HEK293 (cell line): ENCODE measurements at regions not wholly inside any gene's neighbourhood (a gene's known extent, or its start where the extent isn't known, plus 50 kb on each side); places are given as distances from the start of the nearest gene placed in this dataset.

Source experiments
- CTCF ChIA-PET: fragments of 350-600 bp; formaldehyde crosslinking; extraction: SDS; loops from one replicate; lab custom pipeline; 2021; ENCODE audit warnings: antibody characterized with exemption; lab: Yijun Ruan, JAX
- POLR2A ChIA-PET: fragments of 300-600 bp; formaldehyde crosslinking; extraction: SDS; loops from one replicate; lab custom pipeline; 2020; ENCODE audit warnings: antibody characterized with exemption, inconsistent platforms; lab: Yijun Ruan, JAX
- H3K27ac ChIP-seq: fragments of 200-500 bp; sonication (Bioruptor generic); 2 replicates; pipeline ENCODE4 v1.5.1; 2014; ENCODE audit warnings: low read depth, low read length, control low read depth, inconsistent platforms; ENCODE audit errors: extremely low read depth
- H3K36me3 ChIP-seq, 2 experiments: fragments of 200-500 bp in 1 of 2; sonication (Bioruptor generic) in 1 of 2; 1 replicate in 1 of 2; 2 replicates in 1 of 2; pipeline ENCODE4 v1.5.1; 2014 to 2017; ENCODE audit warnings: inconsistent platforms in 2 of 2, low read length in 2 of 2; ENCODE audit not compliant: control insufficient read depth in 2 of 2, insufficient read depth in 1 of 2
- H3K4me1 ChIP-seq: fragments of 200-500 bp; sonication (Bioruptor generic); 2 replicates; pipeline ENCODE4 v1.5.1; 2014; ENCODE audit warnings: mild to moderate bottlenecking, low read length, inconsistent platforms; ENCODE audit not compliant: control insufficient read depth, insufficient read depth
- H3K4me3 ChIP-seq: 2 replicates; pipeline ENCODE4 v1.5.1; 2011; ENCODE audit warnings: low read depth, mild to moderate bottlenecking, control low read depth, low read length, moderate library complexity
- H3K9me3 ChIP-seq: fragments of 200-500 bp; sonication (Bioruptor generic); 2 replicates; pipeline ENCODE4 v1.5.1; 2014; ENCODE audit warnings: low read depth, low read length, inconsistent platforms; ENCODE audit not compliant: control insufficient read depth, insufficient read depth
- BCL11A ChIP-seq: fragments of 450-650 bp; formaldehyde crosslinking; IDR thresholded peaks from 2 replicates; pipeline ENCODE4 v1.5.1; 2016; ENCODE audit warnings: low read depth, missing biosample characterization, missing genetic modification characterization
- HOXA7 ChIP-seq: sonication (generic); formaldehyde crosslinking; IDR thresholded peaks from 2 replicates; pipeline ENCODE4 v1.8.1; 2022; ENCODE audit warnings: missing genetic modification reagents, borderline replicate concordance
- MEIS1 ChIP-seq: sonication (generic); formaldehyde crosslinking; IDR thresholded peaks from 2 replicates; pipeline ENCODE4 v1.8.1; 2022; ENCODE audit warnings: missing genetic modification reagents, mild to moderate bottlenecking, borderline replicate concordance
- SP3 ChIP-seq: fragments of 450-650 bp; formaldehyde crosslinking; IDR thresholded peaks from 2 replicates; pipeline ENCODE4 v1.5.1; 2016; ENCODE audit warnings: missing biosample characterization, missing genetic modification characterization
- ZBTB17 ChIP-seq: fragments of 450-650 bp; formaldehyde crosslinking; IDR thresholded peaks from 2 replicates; pipeline ENCODE4 v1.5.1; 2016; ENCODE audit warnings: missing biosample characterization, missing genetic modification characterization
- ZBTB20 ChIP-seq: fragments of 450-650 bp; formaldehyde crosslinking; IDR thresholded peaks from 2 replicates; pipeline ENCODE4 v1.5.1; 2016; ENCODE audit warnings: missing biosample characterization, missing genetic modification characterization
- ZBTB21 ChIP-seq: fragments of 450-650 bp; formaldehyde crosslinking; IDR thresholded peaks from 2 replicates; pipeline ENCODE4 v1.5.1; 2017; ENCODE audit warnings: missing biosample characterization, missing genetic modification characterization
- ZNF169 ChIP-seq: fragments of 450-650 bp; formaldehyde crosslinking; IDR thresholded peaks from 2 replicates; pipeline ENCODE4 v1.5.1; 2016; ENCODE audit warnings: missing biosample characterization, missing genetic modification characterization
- ZNF248 ChIP-seq: fragments of 450-650 bp; formaldehyde crosslinking; IDR thresholded peaks from 2 replicates; pipeline ENCODE4 v1.5.1; 2017; ENCODE audit warnings: missing biosample characterization, missing genetic modification characterization
- ZNF292 ChIP-seq: fragments of 450-650 bp; formaldehyde crosslinking; IDR thresholded peaks from 2 replicates; pipeline ENCODE4 v1.5.1; 2016; ENCODE audit warnings: low read depth, missing biosample characterization, missing genetic modification characterization, borderline replicate concordance
- ZNF302 ChIP-seq: fragments of 450-650 bp; formaldehyde crosslinking; IDR thresholded peaks from 2 replicates; pipeline ENCODE4 v1.5.1; 2016; ENCODE audit warnings: missing biosample characterization, missing genetic modification characterization, low read depth
- ZNF335 ChIP-seq: fragments of 450-650 bp; formaldehyde crosslinking; conservative IDR thresholded peaks from 2 replicates; pipeline ENCODE4 v1.5.1; 2016; ENCODE audit warnings: missing biosample characterization, missing genetic modification characterization
- ZNF423 ChIP-seq: fragments of 450-650 bp; formaldehyde crosslinking; IDR thresholded peaks from 2 replicates; pipeline ENCODE4 v1.5.1; 2016; ENCODE audit warnings: missing biosample characterization, missing genetic modification characterization
- ZNF433 ChIP-seq: fragments of 450-650 bp; formaldehyde crosslinking; IDR thresholded peaks from 2 replicates; pipeline ENCODE4 v1.5.1; 2016; ENCODE audit warnings: missing biosample characterization, missing genetic modification characterization, low read depth
- ZNF510 ChIP-seq: fragments of 450-650 bp; formaldehyde crosslinking; IDR thresholded peaks from 2 replicates; pipeline ENCODE4 v1.5.1; 2018; ENCODE audit warnings: mild to moderate bottlenecking, missing genetic modification characterization, missing biosample characterization; ENCODE audit not compliant: insufficient replicate concordance
- ZNF521 ChIP-seq: fragments of 450-650 bp; formaldehyde crosslinking; IDR thresholded peaks from 2 replicates; pipeline ENCODE4 v1.5.1; 2017; ENCODE audit warnings: missing biosample characterization, mild to moderate bottlenecking, missing genetic modification characterization
- ZNF658 ChIP-seq: fragments of 450-650 bp; formaldehyde crosslinking; IDR thresholded peaks from 2 replicates; pipeline ENCODE4; 2016; ENCODE audit warnings: missing biosample characterization, missing genetic modification characterization
- ZNF670 ChIP-seq: fragments of 450-650 bp; formaldehyde crosslinking; IDR thresholded peaks from 2 replicates; pipeline ENCODE4 v1.5.1; 2016; ENCODE audit warnings: missing biosample characterization, missing genetic modification characterization, low read depth
- ZSCAN30 ChIP-seq: fragments of 450-650 bp; IDR thresholded peaks from 2 replicates; pipeline ENCODE4 v1.5.1; 2018; ENCODE audit warnings: missing biosample characterization, mild to moderate bottlenecking, missing genetic modification characterization, moderate library complexity
- TF ChIP-seq, protein P1 (sequence below): IDR thresholded peaks from 2 replicates; pipeline ENCODE4 v1.6.1; 2011; ENCODE audit warnings: mild to moderate bottlenecking, low read depth, low read length, borderline replicate concordance
- TF ChIP-seq, protein P2 (sequence below): fragments of 450-650 bp; formaldehyde crosslinking; IDR thresholded peaks from 2 replicates; pipeline ENCODE4 v1.5.1; 2016; ENCODE audit warnings: missing biosample characterization, missing genetic modification characterization, borderline replicate concordance
- TF ChIP-seq, protein P3 (sequence below): fragments of 450-650 bp; formaldehyde crosslinking; IDR thresholded peaks from 2 replicates; pipeline ENCODE4; 2016; ENCODE audit warnings: missing biosample characterization, missing genetic modification characterization
- TF ChIP-seq, protein P4 (sequence below): fragments of 450-650 bp; formaldehyde crosslinking; IDR thresholded peaks from 2 replicates; pipeline ENCODE4 v1.5.1; 2016; ENCODE audit warnings: missing biosample characterization, missing genetic modification characterization

DNA sequence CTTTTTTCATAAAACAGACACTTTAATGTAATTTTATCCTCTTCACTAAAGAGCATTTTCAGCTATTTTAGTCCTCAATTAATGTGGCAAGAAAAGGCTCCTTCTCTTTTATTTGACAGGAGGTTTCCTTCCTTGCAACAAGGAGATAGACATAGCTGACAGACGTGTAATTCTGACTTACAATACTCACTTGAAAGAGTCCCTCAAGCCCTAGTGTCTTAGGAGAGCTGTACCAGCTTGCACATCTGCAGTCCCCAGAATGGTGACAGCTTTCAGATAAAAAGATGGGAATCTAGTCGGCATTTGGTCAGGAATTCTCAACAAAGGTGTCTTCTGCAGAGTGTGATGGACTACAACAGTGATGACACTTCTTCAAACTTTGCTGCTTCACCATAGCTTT lies 603.7 kb upstream of the PTCHD4 start (continued):
- no peak for TF ChIP-seq ZNF510 (tag by site-specific recombination)
- no peak for TF ChIP-seq SP3 (tag by site-specific recombination)
- TF ChIP-seq ZNF335 (tag by site-specific recombination): no peak
- TF ChIP-seq ZBTB20 (tag by site-specific recombination): no peak
- TF ChIP-seq HOXA7 (CRISPR knock-in tag): no peak
- TF ChIP-seq, protein P1, sequence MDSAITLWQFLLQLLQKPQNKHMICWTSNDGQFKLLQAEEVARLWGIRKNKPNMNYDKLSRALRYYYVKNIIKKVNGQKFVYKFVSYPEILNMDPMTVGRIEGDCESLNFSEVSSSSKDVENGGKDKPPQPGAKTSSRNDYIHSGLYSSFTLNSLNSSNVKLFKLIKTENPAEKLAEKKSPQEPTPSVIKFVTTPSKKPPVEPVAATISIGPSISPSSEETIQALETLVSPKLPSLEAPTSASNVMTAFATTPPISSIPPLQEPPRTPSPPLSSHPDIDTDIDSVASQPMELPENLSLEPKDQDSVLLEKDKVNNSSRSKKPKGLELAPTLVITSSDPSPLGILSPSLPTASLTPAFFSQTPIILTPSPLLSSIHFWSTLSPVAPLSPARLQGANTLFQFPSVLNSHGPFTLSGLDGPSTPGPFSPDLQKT: no peak

DNA sequence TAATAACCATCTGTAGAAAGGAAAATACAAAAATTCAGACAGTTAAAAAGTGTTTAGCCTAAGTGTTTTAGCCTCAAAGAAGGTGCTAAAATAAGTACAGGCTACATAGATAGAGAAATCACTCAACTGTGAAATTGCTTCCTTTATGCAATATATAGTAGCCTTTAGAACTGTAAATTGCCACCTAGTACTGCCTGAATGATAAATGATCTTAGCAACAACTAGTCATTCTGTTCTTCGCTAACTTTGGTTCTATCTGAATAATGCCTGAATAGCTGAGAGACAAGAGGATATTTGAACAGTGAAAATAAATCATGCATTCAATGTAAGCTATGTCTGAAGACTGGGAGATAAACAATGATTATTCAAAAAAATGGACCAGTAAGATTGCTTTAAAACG lies 603.3 kb upstream of the PTCHD4 start:
- Histone ChIP-seq H3K4me1 (no peaks in the 10 kb centered on the region), H3K27ac (no peak overlapping the region), H3K36me3 (no peaks in the 10 kb centered on the region), H3K9me3 (no peaks in the 10 kb centered on the region), H3K4me3 (no peak overlapping the region)
- ChIA-PET POLR2A (no interaction called here), CTCF (interaction anchor here (1.1 kb wide), 1 partner anchor 11 kb away, joined by 4 read pairs; no protein-coding TSS in a partner anchor)
- no peak for TF ChIP-seq ZSCAN30 (tag by site-specific recombination)
- TF ChIP-seq ZNF658: no peak
- peak; percentile 82; the same call in 1 of the 2 replicates for TF ChIP-seq MEIS1 (CRISPR knock-in tag)
- no peak for TF ChIP-seq ZNF521

DNA sequence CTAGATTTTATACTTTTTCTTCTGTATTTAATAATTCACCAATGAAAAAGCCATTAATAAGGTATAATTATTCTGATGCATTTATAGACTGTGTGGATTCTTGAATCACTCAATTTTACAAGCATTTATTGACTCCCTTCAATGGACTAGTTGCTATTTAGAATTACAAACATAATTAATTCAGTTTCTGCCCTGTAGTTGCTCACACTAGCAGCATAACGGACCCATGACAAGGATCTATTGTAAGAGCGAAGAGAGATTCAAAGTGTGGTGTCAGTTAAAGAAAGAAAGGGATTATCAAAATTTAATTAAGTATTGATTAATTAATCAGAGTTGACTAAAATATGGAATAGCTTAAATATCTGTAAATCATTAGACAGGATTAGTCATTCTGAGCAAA lies 602.6 kb upstream of the PTCHD4 start:
- CTCF ChIA-PET: interaction anchor here (1.1 kb wide), 1 partner anchor 12 kb away, joined by 4 read pairs; no protein-coding TSS in a partner anchor
- H3K9me3 ChIP-seq: no peaks in the 10 kb centered on the region
- POLR2A ChIA-PET: no interaction called here
- no peak overlapping the region for H3K27ac ChIP-seq
- no peak overlapping the region for H3K4me3 ChIP-seq
- H3K36me3 ChIP-seq: no peaks in the 10 kb centered on the region
- H3K4me1 ChIP-seq: no peaks in the 10 kb centered on the region
- TF ChIP-seq ZNF292 (tag by site-specific recombination): no peak
- no peak for TF ChIP-seq ZNF302
- TF ChIP-seq ZNF510 (tag by site-specific recombination): no peak
- TF ChIP-seq, protein P2, sequence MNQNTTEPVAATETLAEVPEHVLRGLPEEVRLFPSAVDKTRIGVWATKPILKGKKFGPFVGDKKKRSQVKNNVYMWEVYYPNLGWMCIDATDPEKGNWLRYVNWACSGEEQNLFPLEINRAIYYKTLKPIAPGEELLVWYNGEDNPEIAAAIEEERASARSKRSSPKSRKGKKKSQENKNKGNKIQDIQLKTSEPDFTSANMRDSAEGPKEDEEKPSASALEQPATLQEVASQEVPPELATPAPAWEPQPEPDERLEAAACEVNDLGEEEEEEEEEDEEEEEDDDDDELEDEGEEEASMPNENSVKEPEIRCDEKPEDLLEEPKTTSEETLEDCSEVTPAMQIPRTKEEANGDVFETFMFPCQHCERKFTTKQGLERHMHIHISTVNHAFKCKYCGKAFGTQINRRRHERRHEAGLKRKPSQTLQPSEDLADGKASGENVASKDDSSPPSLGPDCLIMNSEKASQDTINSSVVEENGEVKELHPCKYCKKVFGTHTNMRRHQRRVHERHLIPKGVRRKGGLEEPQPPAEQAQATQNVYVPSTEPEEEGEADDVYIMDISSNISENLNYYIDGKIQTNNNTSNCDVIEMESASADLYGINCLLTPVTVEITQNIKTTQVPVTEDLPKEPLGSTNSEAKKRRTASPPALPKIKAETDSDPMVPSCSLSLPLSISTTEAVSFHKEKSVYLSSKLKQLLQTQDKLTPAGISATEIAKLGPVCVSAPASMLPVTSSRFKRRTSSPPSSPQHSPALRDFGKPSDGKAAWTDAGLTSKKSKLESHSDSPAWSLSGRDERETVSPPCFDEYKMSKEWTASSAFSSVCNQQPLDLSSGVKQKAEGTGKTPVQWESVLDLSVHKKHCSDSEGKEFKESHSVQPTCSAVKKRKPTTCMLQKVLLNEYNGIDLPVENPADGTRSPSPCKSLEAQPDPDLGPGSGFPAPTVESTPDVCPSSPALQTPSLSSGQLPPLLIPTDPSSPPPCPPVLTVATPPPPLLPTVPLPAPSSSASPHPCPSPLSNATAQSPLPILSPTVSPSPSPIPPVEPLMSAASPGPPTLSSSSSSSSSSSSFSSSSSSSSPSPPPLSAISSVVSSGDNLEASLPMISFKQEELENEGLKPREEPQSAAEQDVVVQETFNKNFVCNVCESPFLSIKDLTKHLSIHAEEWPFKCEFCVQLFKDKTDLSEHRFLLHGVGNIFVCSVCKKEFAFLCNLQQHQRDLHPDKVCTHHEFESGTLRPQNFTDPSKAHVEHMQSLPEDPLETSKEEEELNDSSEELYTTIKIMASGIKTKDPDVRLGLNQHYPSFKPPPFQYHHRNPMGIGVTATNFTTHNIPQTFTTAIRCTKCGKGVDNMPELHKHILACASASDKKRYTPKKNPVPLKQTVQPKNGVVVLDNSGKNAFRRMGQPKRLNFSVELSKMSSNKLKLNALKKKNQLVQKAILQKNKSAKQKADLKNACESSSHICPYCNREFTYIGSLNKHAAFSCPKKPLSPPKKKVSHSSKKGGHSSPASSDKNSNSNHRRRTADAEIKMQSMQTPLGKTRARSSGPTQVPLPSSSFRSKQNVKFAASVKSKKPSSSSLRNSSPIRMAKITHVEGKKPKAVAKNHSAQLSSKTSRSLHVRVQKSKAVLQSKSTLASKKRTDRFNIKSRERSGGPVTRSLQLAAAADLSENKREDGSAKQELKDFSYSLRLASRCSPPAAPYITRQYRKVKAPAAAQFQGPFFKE: no peak

DNA sequence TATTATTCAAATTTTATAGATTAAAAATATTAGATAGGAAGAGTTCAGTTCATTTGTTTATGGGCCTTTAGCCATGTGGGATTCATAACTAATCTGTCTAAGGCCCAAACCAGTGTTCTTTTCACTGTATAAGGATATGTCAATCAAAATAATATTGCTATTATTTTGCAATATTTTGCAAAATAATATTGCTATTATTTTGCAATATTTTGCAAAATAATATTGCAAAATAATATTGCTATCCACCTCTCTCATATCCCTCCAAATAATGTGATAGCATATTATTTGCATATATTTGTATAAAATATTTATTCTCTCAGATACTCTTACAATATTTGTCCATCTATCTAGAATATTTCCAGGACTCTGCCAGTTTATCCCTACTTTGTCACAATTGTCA lies 595.3 kb upstream of the PTCHD4 start:
- no peaks in the 10 kb centered on the region for H3K4me1 ChIP-seq
- H3K27ac ChIP-seq: no peak overlapping the region
- CTCF ChIA-PET: no interaction called here
- POLR2A ChIA-PET: no interaction called here
- H3K9me3 ChIP-seq: no peaks in the 10 kb centered on the region
- H3K36me3 ChIP-seq: no peaks in the 10 kb centered on the region
- no peak overlapping the region for H3K4me3 ChIP-seq
- TF ChIP-seq ZNF248 (tag by site-specific recombination) (no peak), ZNF670 (no peak), ZBTB21 (tag by site-specific recombination) (no peak), ZNF169 (no peak), ZNF423 (no peak), ZBTB17 (tag by site-specific recombination) (no peak), BCL11A (tag by site-specific recombination) (no peak), ZNF433 (tag by site-specific recombination) (no peak)
- TF ChIP-seq, protein P3, sequence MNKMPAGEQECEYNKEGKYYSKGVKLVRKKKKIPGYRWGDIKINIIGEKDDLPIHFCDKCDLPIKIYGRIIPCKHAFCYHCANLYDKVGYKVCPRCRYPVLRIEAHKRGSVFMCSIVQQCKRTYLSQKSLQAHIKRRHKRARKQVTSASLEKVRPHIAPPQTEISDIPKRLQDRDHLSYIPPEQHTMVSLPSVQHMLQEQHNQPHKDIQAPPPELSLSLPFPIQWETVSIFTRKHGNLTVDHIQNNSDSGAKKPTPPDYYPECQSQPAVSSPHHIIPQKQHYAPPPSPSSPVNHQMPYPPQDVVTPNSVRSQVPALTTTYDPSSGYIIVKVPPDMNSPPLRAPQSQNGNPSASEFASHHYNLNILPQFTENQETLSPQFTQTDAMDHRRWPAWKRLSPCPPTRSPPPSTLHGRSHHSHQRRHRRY: no peak
- TF ChIP-seq, protein P4, sequence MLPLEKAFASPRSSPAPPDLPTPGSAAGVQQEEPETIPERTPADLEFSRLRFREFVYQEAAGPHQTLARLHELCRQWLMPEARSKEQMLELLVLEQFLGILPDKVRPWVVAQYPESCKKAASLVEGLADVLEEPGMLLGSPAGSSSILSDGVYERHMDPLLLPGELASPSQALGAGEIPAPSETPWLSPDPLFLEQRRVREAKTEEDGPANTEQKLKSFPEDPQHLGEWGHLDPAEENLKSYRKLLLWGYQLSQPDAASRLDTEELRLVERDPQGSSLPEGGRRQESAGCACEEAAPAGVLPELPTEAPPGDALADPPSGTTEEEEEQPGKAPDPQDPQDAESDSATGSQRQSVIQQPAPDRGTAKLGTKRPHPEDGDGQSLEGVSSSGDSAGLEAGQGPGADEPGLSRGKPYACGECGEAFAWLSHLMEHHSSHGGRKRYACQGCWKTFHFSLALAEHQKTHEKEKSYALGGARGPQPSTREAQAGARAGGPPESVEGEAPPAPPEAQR (tag by site-specific recombination): no peak
